ENCODE measurements at regions not wholly inside any gene's neighbourhood (a gene's known extent, or its start where the extent isn't known, plus 50 kb on each side); places are given as distances from the start of the nearest gene placed in this dataset.

- no peak overlapping the region for H3K4me2 ChIP-seq (ENCODE audit: insufficient read depth, low read length)
- TF ChIP-seq POLR2A (IDR thresholded peaks at IDR 0.05; ENCODE audit: low read depth, low read length) (no peak), FOS (IDR thresholded peaks at IDR 0.05; ENCODE audit: borderline replicate concordance, insufficient read depth, low read length) (no peak), JUN (IDR thresholded peaks at IDR 0.05; ENCODE audit: borderline replicate concordance, insufficient read depth, insufficient read length, low read depth) (no peak), EZH2 (IDR thresholded peaks at IDR 0.05; ENCODE audit: borderline replicate concordance, low read depth, low read length, severe bottlenecking) (no peak), CTCF (IDR thresholded peaks at IDR 0.05; ENCODE audit: extremely low read depth in 1 of 2, insufficient read depth in 1 of 2, low read depth in 1 of 2, low read length in 2 of 2) (no peak), MAX (IDR thresholded peaks at IDR 0.05; ENCODE audit: insufficient read depth, insufficient read length) (no peak)
- intact Hi-C loops (cut with micrococcal nuclease) (no loop called here), dilution Hi-C loops (cut with MboI; ENCODE audit: extremely low pct_ligation_motif_present, low sequenced_read_pairs) (no loop called here)
- peaks cover 10% of the 10 kb centered on the region for H3K9me3 ChIP-seq (replicated peaks; ENCODE audit: control insufficient read depth, insufficient read depth, low read length)
- no peak overlapping the region for H3K27ac ChIP-seq (ENCODE audit: insufficient read depth, low read depth, low read length)
- no peaks in the 10 kb centered on the region for H3K36me3 ChIP-seq (ENCODE audit: control insufficient read depth in 2 of 2, extremely low read depth in 1 of 2, insufficient read depth in 2 of 2, low read length in 2 of 2)
- H3K4me1 ChIP-seq (ENCODE audit: control insufficient read depth, extremely low read depth, insufficient read depth, low read length), result no peaks in the 10 kb centered on the region
- POLR2A ChIA-PET, result no interaction called here
- BruUV-seq (replicated peaks), result no TSS peak
- no peak for FAIRE-seq
- no peaks in the 10 kb centered on the region for H3K79me2 ChIP-seq (ENCODE audit: control insufficient read depth, insufficient read depth, low read length)
- CTCF ChIA-PET, result no interaction called here
- no peaks in the 10 kb centered on the region for H3K27me3 ChIP-seq (ENCODE audit: control insufficient read depth in 2 of 2, insufficient read depth in 2 of 2, low read length in 2 of 2)
- H3K9ac ChIP-seq (replicated peaks; ENCODE audit: extremely low read depth, insufficient read depth, low read length), result no peak overlapping the region
- H2AFZ ChIP-seq (ENCODE audit: low read depth, low read length), result no peak overlapping the region
- DNase-seq (ENCODE audit: low read depth, low spot score), result no peak
- H3K9me1 ChIP-seq (replicated peaks; ENCODE audit: control insufficient read depth, extremely low read depth, insufficient read depth, low read length), result no peaks in the 10 kb centered on the region
- H4K20me1 ChIP-seq (replicated peaks; ENCODE audit: control insufficient read depth, extremely low read depth, insufficient read depth, low read length), result no peaks in the 10 kb centered on the region
- no peak overlapping the region for H3K4me3 ChIP-seq (replicated peaks in 1 of 3; ENCODE audit: insufficient read depth in 1 of 3, low read depth in 1 of 3, low read length in 3 of 3)
Measured at GRCh38 chr12:127803545-127803944, 463.4 kb upstream of the TMEM132C start.

- dilution Hi-C loops (cut with MboI; ENCODE audit: extremely low pct_ligation_motif_present, low sequenced_read_pairs) (no loop called here), intact Hi-C loops (cut with micrococcal nuclease) (no loop called here)
- Histone ChIP-seq H3K9me1 (replicated peaks; ENCODE audit: control insufficient read depth, extremely low read depth, insufficient read depth, low read length) (no peaks in the 10 kb centered on the region), H3K4me1 (ENCODE audit: control insufficient read depth, extremely low read depth, insufficient read depth, low read length) (no peaks in the 10 kb centered on the region), H3K9ac (replicated peaks; ENCODE audit: extremely low read depth, insufficient read depth, low read length) (no peak overlapping the region), H3K79me2 (ENCODE audit: control insufficient read depth, insufficient read depth, low read length) (no peaks in the 10 kb centered on the region), H3K4me3 (replicated peaks in 1 of 3; ENCODE audit: insufficient read depth in 1 of 3, low read depth in 1 of 3, low read length in 3 of 3) (no peak overlapping the region), H3K9me3 (replicated peaks; ENCODE audit: control insufficient read depth, insufficient read depth, low read length) (peaks cover 13% of the 10 kb centered on the region), H2AFZ (ENCODE audit: low read depth, low read length) (no peak overlapping the region), H4K20me1 (replicated peaks; ENCODE audit: control insufficient read depth, extremely low read depth, insufficient read depth, low read length) (no peaks in the 10 kb centered on the region), H3K36me3 (ENCODE audit: control insufficient read depth in 2 of 2, extremely low read depth in 1 of 2, insufficient read depth in 2 of 2, low read length in 2 of 2) (no peaks in the 10 kb centered on the region), H3K4me2 (ENCODE audit: insufficient read depth, low read length) (no peak overlapping the region), H3K27me3 (ENCODE audit: control insufficient read depth in 2 of 2, insufficient read depth in 2 of 2, low read length in 2 of 2) (no peaks in the 10 kb centered on the region), H3K27ac (ENCODE audit: insufficient read depth, low read depth, low read length) (no peak overlapping the region)
- no peak for TF ChIP-seq EZH2 (IDR thresholded peaks at IDR 0.05; ENCODE audit: borderline replicate concordance, low read depth, low read length, severe bottlenecking)
- TF ChIP-seq FOS (IDR thresholded peaks at IDR 0.05; ENCODE audit: borderline replicate concordance, insufficient read depth, low read length), result no peak
- TF ChIP-seq POLR2A (IDR thresholded peaks at IDR 0.05; ENCODE audit: low read depth, low read length), result no peak
- TF ChIP-seq JUN (IDR thresholded peaks at IDR 0.05; ENCODE audit: borderline replicate concordance, insufficient read depth, insufficient read length, low read depth), result no peak
- no peak for TF ChIP-seq POLR2AphosphoS5 (IDR thresholded peaks at IDR 0.05; ENCODE audit: insufficient read depth, low read depth, low read length)
- no peak for TF ChIP-seq MAX (IDR thresholded peaks at IDR 0.05; ENCODE audit: insufficient read depth, insufficient read length)
- TF ChIP-seq MYC (IDR thresholded peaks at IDR 0.05; ENCODE audit: low read depth, low read length), result no peak
- TF ChIP-seq CTCF (IDR thresholded peaks at IDR 0.05; ENCODE audit: extremely low read depth in 1 of 2, insufficient read depth in 1 of 2, low read depth in 1 of 2, low read length in 2 of 2), result no peak
- no peak for TF ChIP-seq GATA2 (IDR thresholded peaks at IDR 0.05; ENCODE audit: insufficient read depth, insufficient read length, low read depth, low read length)
- CTCF ChIA-PET, result no interaction called here
- BruUV-seq (replicated peaks), result no TSS peak
- POLR2A ChIA-PET, result no interaction called here
- DNase-seq (ENCODE audit: low read depth, low spot score) (no peak), FAIRE-seq (no peak)
Measured at GRCh38 chr12:127809275-127809674, 457.7 kb upstream of the TMEM132C start.

Measured in endothelial cell of umbilical vein (primary cell).